GM23338 (cell line): ENCODE measurements at regions not wholly inside any gene's neighbourhood (a gene's known extent, or its start where the extent isn't known, plus 50 kb on each side); places are given as distances from the start of the nearest gene placed in this dataset.

Source experiments
- ATAC-seq: fragments of 200-7000 bp; cut with Tn5 transposase; 3 replicates; pipeline ENCODE4 v1.9.1; 2020
- DNase-seq: peaks from one replicate; pipeline ENCODE4 v3.0.0-alpha.2; 2015; ENCODE audit warnings: low spot score
- H2AFZ ChIP-seq: fragments of 200-600 bp; sonication (generic); 2 replicates; pipeline ENCODE4 v1.8.0; 2016; ENCODE audit warnings: antibody characterized with exemption, mild to moderate bottlenecking, moderate library complexity
- H3F3A ChIP-seq: fragments of 200-600 bp; sonication (generic); replicated peaks from 2 replicates; pipeline ENCODE4 v1.8.0; 2017; ENCODE audit warnings: antibody characterized with exemption, mixed run types, low read depth
- H3K27ac ChIP-seq: fragments of 200-600 bp; sonication (generic); 2 replicates; pipeline ENCODE4 v1.6.1; 2016; ENCODE audit warnings: low read depth
- H3K27me3 ChIP-seq: fragments of 200-600 bp; sonication (generic); 2 replicates; pipeline ENCODE4 v1.8.0; 2016; ENCODE audit warnings: mild to moderate bottlenecking, mixed run types, moderate library complexity; ENCODE audit not compliant: insufficient read depth
- H3K36me3 ChIP-seq: fragments of 200-600 bp; sonication (generic); 2 replicates; pipeline ENCODE4 v1.8.0; 2016; ENCODE audit warnings: mild to moderate bottlenecking; ENCODE audit not compliant: insufficient read depth
- H3K4me1 ChIP-seq: fragments of 200-600 bp; sonication (generic); 2 replicates; pipeline ENCODE4 v1.8.0; 2016; ENCODE audit warnings: mild to moderate bottlenecking, moderate library complexity; ENCODE audit not compliant: insufficient read depth
- H3K4me2 ChIP-seq: fragments of 200-600 bp; sonication (generic); 2 replicates; pipeline ENCODE4 v1.7.1; 2017; ENCODE audit warnings: mixed run types
- H3K4me3 ChIP-seq: fragments of 200-600 bp; sonication (generic); 2 replicates; pipeline ENCODE4 v1.6.1; 2016; ENCODE audit warnings: mixed run types
- H3K79me2 ChIP-seq: fragments of 200-600 bp; sonication (generic); replicated peaks from 2 replicates; pipeline ENCODE4 v1.8.0; 2017; ENCODE audit warnings: mild to moderate bottlenecking; ENCODE audit not compliant: insufficient read depth
- H3K9me2 ChIP-seq: fragments of 200-600 bp; sonication (generic); 2 replicates; pipeline ENCODE4 v1.8.0; 2017; ENCODE audit not compliant: insufficient read depth
- H4K20me1 ChIP-seq: fragments of 200-600 bp; sonication (generic); replicated peaks from 2 replicates; pipeline ENCODE4 v1.8.0; 2017; ENCODE audit warnings: mild to moderate bottlenecking; ENCODE audit not compliant: insufficient read depth
- H3K27ac Mint-ChIP-seq: 2 replicates; pipeline ENCODE4 v1.8.0; 2020; ENCODE audit warnings: inconsistent platforms, mild to moderate bottlenecking, moderate library complexity, mixed read lengths
- H3K27me3 Mint-ChIP-seq: 3 replicates; pipeline ENCODE4 v1.8.0; 2022; ENCODE audit warnings: low read depth, mild to moderate bottlenecking, moderate library complexity, mixed read lengths, inconsistent platforms; ENCODE audit not compliant: insufficient read depth, poor library complexity
- H3K36me3 Mint-ChIP-seq: 3 replicates; pipeline ENCODE4 v1.8.0; 2021; ENCODE audit warnings: low read depth, mild to moderate bottlenecking, inconsistent platforms, moderate library complexity, mixed read lengths
- H3K4me1 Mint-ChIP-seq: 3 replicates; pipeline ENCODE4 v1.8.0; 2020; ENCODE audit warnings: mild to moderate bottlenecking, inconsistent platforms, mixed read lengths
- H3K4me3 Mint-ChIP-seq: 3 replicates; pipeline ENCODE4 v1.8.0; 2021; ENCODE audit warnings: moderate library complexity, mild to moderate bottlenecking, inconsistent platforms, mixed read lengths
- H3K9me3 Mint-ChIP-seq: 3 replicates; pipeline ENCODE4 v1.8.0; 2020; ENCODE audit warnings: moderate library complexity, mild to moderate bottlenecking, inconsistent platforms, mixed read lengths
- CREB1 ChIP-seq: fragments of 250-450 bp; sonication (Bioruptor Pico); IDR thresholded peaks from 2 replicates; pipeline ENCODE4 v1.5.0; 2020; ENCODE audit warnings: low read depth, mild to moderate bottlenecking, moderate library complexity
- EZH2phosphoT487 ChIP-seq: fragments of 200-600 bp; sonication (generic); IDR thresholded peaks from one replicate; pipeline ENCODE4 v1.8.1; 2018; ENCODE audit warnings: antibody characterized with exemption; ENCODE audit not compliant: unreplicated experiment
- JUNB ChIP-seq: IDR thresholded peaks from one replicate; pipeline ENCODE4 v1.6.1; 2016; ENCODE audit warnings: antibody characterized with exemption; ENCODE audit not compliant: unreplicated experiment
- NANOG ChIP-seq: IDR thresholded peaks from 2 replicates; pipeline ENCODE4 v1.6.1; 2016; ENCODE audit warnings: antibody characterized with exemption, borderline replicate concordance
- POLR2AphosphoS5 ChIP-seq: IDR thresholded peaks from 2 replicates; pipeline ENCODE4 v1.6.1; 2016; ENCODE audit warnings: antibody characterized with exemption, low read depth
- ZNF114 ChIP-seq: fragments of 250-450 bp; sonication (Bioruptor Pico); IDR thresholded peaks from 2 replicates; pipeline ENCODE4 v1.5.0; 2020; ENCODE audit warnings: mild to moderate bottlenecking, moderate library complexity
- ZNF331 ChIP-seq: fragments of 250-450 bp; sonication (Bioruptor Pico); IDR thresholded peaks from 2 replicates; pipeline ENCODE4 v1.5.0; 2020; ENCODE audit warnings: low read depth, mild to moderate bottlenecking, moderate library complexity
- TF ChIP-seq, protein P1 (sequence below): IDR thresholded peaks from one replicate; pipeline ENCODE4 v1.6.1; 2018; ENCODE audit warnings: antibody characterized with exemption; ENCODE audit not compliant: unreplicated experiment
- TF ChIP-seq, protein P2 (sequence below), 2 experiments: fragments of 200-600 bp in 1 of 2; sonication (generic) in 1 of 2; conservative IDR thresholded peaks; 2 replicates each; pipeline versions ENCODE4 v1.5.1 to v1.6.1; 2016 to 2017; ENCODE audit warnings: antibody characterized with exemption in 2 of 2, low read depth in 2 of 2, mild to moderate bottlenecking in 2 of 2, moderate library complexity in 1 of 2
- TF ChIP-seq, protein P3 (sequence below): fragments of 250-450 bp; sonication (Bioruptor Pico); IDR thresholded peaks from 2 replicates; pipeline ENCODE4 v1.5.0; 2020; ENCODE audit warnings: mild to moderate bottlenecking, moderate library complexity

DNA sequence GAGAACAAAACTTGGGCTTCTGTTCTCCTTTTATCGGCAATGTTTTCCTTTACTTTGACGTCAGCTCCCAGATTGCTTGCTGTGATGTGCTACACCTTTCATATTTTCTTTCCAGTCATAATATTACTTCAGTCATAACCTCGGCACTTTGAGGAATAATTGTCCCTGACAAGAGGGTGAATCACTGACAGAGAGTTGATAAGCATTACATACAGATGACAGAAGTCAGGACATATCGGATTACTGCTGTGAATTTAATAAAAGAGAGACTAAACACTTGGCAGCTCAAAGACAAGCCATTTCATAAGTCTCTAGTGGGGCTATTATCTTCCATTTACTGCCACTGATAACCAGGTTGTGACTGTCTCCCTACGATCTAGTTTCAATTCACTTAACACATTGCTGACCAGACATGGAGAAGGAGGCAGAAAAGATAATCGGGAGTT lies 362.1 kb upstream of the ARRDC4 start (continued):
- TF ChIP-seq, protein P1, sequence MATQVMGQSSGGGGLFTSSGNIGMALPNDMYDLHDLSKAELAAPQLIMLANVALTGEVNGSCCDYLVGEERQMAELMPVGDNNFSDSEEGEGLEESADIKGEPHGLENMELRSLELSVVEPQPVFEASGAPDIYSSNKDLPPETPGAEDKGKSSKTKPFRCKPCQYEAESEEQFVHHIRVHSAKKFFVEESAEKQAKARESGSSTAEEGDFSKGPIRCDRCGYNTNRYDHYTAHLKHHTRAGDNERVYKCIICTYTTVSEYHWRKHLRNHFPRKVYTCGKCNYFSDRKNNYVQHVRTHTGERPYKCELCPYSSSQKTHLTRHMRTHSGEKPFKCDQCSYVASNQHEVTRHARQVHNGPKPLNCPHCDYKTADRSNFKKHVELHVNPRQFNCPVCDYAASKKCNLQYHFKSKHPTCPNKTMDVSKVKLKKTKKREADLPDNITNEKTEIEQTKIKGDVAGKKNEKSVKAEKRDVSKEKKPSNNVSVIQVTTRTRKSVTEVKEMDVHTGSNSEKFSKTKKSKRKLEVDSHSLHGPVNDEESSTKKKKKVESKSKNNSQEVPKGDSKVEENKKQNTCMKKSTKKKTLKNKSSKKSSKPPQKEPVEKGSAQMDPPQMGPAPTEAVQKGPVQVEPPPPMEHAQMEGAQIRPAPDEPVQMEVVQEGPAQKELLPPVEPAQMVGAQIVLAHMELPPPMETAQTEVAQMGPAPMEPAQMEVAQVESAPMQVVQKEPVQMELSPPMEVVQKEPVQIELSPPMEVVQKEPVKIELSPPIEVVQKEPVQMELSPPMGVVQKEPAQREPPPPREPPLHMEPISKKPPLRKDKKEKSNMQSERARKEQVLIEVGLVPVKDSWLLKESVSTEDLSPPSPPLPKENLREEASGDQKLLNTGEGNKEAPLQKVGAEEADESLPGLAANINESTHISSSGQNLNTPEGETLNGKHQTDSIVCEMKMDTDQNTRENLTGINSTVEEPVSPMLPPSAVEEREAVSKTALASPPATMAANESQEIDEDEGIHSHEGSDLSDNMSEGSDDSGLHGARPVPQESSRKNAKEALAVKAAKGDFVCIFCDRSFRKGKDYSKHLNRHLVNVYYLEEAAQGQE: no peak
- TF ChIP-seq EZH2phosphoT487: no peak

DNA sequence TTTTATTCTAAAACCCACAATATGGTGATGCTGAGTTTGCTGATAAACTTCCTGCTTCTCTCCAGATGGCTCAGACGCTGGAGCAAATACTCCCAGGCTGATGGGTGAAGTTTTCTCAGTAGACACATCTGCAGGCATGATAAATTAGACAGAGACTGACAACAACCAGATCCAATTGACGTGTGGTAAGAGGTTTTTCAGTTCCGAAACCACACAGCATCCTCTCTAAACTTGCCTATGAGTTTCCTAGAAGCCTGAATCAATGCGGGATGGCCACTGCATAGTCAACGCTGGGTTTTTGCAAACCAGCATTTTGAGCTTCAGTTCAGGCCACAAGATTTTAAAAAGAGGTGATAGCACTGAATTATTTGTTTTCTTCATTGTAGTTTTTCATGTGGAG lies 360.3 kb upstream of the ARRDC4 start:
- no peaks in the 10 kb centered on the region for H3K27me3 Mint-ChIP-seq
- H3K27me3 ChIP-seq: no peaks in the 10 kb centered on the region
- no peak for TF ChIP-seq CREB1
- TF ChIP-seq, protein P1: no peak
- TF ChIP-seq, protein P2, sequence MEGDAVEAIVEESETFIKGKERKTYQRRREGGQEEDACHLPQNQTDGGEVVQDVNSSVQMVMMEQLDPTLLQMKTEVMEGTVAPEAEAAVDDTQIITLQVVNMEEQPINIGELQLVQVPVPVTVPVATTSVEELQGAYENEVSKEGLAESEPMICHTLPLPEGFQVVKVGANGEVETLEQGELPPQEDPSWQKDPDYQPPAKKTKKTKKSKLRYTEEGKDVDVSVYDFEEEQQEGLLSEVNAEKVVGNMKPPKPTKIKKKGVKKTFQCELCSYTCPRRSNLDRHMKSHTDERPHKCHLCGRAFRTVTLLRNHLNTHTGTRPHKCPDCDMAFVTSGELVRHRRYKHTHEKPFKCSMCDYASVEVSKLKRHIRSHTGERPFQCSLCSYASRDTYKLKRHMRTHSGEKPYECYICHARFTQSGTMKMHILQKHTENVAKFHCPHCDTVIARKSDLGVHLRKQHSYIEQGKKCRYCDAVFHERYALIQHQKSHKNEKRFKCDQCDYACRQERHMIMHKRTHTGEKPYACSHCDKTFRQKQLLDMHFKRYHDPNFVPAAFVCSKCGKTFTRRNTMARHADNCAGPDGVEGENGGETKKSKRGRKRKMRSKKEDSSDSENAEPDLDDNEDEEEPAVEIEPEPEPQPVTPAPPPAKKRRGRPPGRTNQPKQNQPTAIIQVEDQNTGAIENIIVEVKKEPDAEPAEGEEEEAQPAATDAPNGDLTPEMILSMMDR (conservative IDR thresholded peaks at IDR 0.05; ENCODE audit: low read depth in 2 of 2): no peak
- no peak for TF ChIP-seq POLR2AphosphoS5
- TF ChIP-seq ZNF331 (CRISPR knock-in tag): no peak
- no peak for TF ChIP-seq EZH2phosphoT487
- TF ChIP-seq, protein P3, sequence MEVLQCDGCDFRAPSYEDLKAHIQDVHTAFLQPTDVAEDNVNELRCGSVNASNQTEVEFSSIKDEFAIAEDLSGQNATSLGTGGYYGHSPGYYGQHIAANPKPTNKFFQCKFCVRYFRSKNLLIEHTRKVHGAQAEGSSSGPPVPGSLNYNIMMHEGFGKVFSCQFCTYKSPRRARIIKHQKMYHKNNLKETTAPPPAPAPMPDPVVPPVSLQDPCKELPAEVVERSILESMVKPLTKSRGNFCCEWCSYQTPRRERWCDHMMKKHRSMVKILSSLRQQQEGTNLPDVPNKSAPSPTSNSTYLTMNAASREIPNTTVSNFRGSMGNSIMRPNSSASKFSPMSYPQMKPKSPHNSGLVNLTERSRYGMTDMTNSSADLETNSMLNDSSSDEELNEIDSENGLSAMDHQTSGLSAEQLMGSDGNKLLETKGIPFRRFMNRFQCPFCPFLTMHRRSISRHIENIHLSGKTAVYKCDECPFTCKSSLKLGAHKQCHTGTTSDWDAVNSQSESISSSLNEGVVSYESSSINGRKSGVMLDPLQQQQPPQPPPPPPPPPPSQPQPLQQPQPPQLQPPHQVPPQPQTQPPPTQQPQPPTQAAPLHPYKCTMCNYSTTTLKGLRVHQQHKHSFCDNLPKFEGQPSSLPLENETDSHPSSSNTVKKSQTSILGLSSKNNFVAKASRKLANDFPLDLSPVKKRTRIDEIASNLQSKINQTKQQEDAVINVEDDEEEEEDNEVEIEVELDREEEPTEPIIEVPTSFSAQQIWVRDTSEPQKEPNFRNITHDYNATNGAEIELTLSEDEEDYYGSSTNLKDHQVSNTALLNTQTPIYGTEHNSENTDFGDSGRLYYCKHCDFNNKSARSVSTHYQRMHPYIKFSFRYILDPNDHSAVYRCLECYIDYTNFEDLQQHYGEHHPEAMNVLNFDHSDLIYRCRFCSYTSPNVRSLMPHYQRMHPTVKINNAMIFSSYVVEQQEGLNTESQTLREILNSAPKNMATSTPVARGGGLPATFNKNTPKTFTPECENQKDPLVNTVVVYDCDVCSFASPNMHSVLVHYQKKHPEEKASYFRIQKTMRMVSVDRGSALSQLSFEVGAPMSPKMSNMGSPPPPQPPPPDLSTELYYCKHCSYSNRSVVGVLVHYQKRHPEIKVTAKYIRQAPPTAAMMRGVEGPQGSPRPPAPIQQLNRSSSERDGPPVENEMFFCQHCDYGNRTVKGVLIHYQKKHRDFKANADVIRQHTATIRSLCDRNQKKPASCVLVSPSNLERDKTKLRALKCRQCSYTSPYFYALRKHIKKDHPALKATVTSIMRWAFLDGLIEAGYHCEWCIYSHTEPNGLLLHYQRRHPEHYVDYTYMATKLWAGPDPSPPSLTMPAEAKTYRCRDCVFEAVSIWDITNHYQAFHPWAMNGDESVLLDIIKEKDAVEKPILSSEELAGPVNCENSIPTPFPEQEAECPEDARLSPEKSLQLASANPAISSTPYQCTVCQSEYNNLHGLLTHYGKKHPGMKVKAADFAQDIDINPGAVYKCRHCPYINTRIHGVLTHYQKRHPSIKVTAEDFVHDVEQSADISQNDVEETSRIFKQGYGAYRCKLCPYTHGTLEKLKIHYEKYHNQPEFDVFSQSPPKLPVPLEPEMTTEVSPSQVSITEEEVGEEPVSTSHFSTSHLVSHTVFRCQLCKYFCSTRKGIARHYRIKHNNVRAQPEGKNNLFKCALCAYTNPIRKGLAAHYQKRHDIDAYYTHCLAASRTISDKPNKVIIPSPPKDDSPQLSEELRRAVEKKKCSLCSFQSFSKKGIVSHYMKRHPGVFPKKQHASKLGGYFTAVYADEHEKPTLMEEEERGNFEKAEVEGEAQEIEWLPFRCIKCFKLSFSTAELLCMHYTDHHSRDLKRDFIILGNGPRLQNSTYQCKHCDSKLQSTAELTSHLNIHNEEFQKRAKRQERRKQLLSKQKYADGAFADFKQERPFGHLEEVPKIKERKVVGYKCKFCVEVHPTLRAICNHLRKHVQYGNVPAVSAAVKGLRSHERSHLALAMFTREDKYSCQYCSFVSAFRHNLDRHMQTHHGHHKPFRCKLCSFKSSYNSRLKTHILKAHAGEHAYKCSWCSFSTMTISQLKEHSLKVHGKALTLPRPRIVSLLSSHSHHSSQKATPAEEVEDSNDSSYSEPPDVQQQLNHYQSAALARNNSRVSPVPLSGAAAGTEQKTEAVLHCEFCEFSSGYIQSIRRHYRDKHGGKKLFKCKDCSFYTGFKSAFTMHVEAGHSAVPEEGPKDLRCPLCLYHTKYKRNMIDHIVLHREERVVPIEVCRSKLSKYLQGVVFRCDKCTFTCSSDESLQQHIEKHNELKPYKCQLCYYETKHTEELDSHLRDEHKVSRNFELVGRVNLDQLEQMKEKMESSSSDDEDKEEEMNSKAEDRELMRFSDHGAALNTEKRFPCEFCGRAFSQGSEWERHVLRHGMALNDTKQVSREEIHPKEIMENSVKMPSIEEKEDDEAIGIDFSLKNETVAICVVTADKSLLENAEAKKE (CRISPR knock-in tag): no peak
- TF ChIP-seq JUNB: no peak
- no peak for TF ChIP-seq ZNF114 (CRISPR knock-in tag)
- TF ChIP-seq NANOG: no peak

More for the DNA sequence above, 360.3 kb upstream of the ARRDC4 start:
- Mint-ChIP-seq H3K27ac (no peak overlapping the region), H3K9me3 (no peaks in the 10 kb centered on the region), H3K4me1 (no peaks in the 10 kb centered on the region), H3K36me3 (no peaks in the 10 kb centered on the region), H3K4me3 (no peak overlapping the region)
- H3K79me2 ChIP-seq: no peaks in the 10 kb centered on the region
- H4K20me1 ChIP-seq: no peaks in the 10 kb centered on the region
- DNase-seq (no peak), ATAC-seq (no peak)
- H3F3A ChIP-seq: no peaks in the 10 kb centered on the region
- H2AFZ ChIP-seq: no peak overlapping the region
- no peak overlapping the region for H3K4me2 ChIP-seq
- H3K27ac ChIP-seq: no peak overlapping the region
- H3K36me3 ChIP-seq: no peaks in the 10 kb centered on the region
- H3K4me3 ChIP-seq: no peak overlapping the region
- H3K4me1 ChIP-seq: no peaks in the 10 kb centered on the region
- 0 out of 2 replicates have a peak, but pooled peaks cover 2% of the 10 kb centered on the region for H3K9me2 ChIP-seq
